Naive thymus-derived CD8-positive, alpha-beta T cell (primary cell): ENCODE measurements at regions not wholly inside any gene's neighbourhood (a gene's known extent, or its start where the extent isn't known, plus 50 kb on each side); places are given as distances from the start of the nearest gene placed in this dataset.

Source experiments
- ATAC-seq, 2 donors: fragments of 150-1000 bp; cut with Tn5 transposase in 1 of 2; sonication (Bioruptor Pico), chemical (Tn5 transposase) in 1 of 2; 1 replicate in 1 of 2; 2 replicates in 1 of 2; pipeline ENCODE4 v1.10.0; 2021; ENCODE audit warnings: mild to moderate bottlenecking in 2 of 2, moderate library complexity in 2 of 2
- POLR2A ChIA-PET: fragments of 350-600 bp; sonication (Branson Sonifier 250); formaldehyde crosslinking; loops from one replicate; lab custom pipeline; 2021; ENCODE audit warnings: antibody characterized with exemption; lab: Charles Lee
- DNase-seq, 10 donors: peaks; one replicate each; pipeline versions ENCODE4 v3.0.0 to v3.0.0-alpha.2; 2020 to 2022
- H3K27ac Mint-ChIP-seq, 10 donors: one replicate each; pipeline ENCODE4 v1.8.0; 2020 to 2022; ENCODE audit warnings: mild to moderate bottlenecking in 10 of 10, mixed read lengths in 10 of 10, moderate library complexity in 4 of 10, inconsistent platforms in 1 of 10
- H3K27me3 Mint-ChIP-seq, 5 donors: one replicate each; pipeline ENCODE4 v1.8.0; 2021 to 2022; ENCODE audit warnings: mixed read lengths in 5 of 5
- H3K36me3 Mint-ChIP-seq, 3 donors: one replicate each; pipeline ENCODE4 v1.8.0; 2020 to 2022; ENCODE audit warnings: mixed read lengths in 3 of 3, mild to moderate bottlenecking in 2 of 3, inconsistent platforms in 1 of 3
- H3K4me1 Mint-ChIP-seq, 4 donors: one replicate each; pipeline ENCODE4 v1.8.0; 2021 to 2022; ENCODE audit warnings: mixed read lengths in 4 of 4
- H3K4me3 Mint-ChIP-seq, 10 donors: one replicate each; pipeline ENCODE4 v1.8.0; 2020 to 2022; ENCODE audit warnings: mild to moderate bottlenecking in 10 of 10, mixed read lengths in 10 of 10, moderate library complexity in 6 of 10, inconsistent platforms in 1 of 10
- H3K9me3 Mint-ChIP-seq, 9 donors: one replicate each; pipeline ENCODE4 v1.8.0; 2020 to 2022; ENCODE audit warnings: mixed read lengths in 9 of 9, mild to moderate bottlenecking in 3 of 9, inconsistent platforms in 1 of 9, moderate library complexity in 1 of 9

- Mint-ChIP-seq H3K36me3 (peaks cover 0 to 13% (median 8%) of the 10 kb centered on the region in 3 donors), H3K4me3 (peak overlapping the region in 7 of 10 donors; percentile 11 to 64 (median 15)), H3K4me1 (peaks cover 7 to 18% (median 16%) of the 10 kb centered on the region in 4 donors), H3K27me3 (peaks cover 65 to 99% (median 90%) of the 10 kb centered on the region in 5 donors), H3K27ac (peak overlapping the region in 1 of 10 donors; percentile 74), H3K9me3 (peaks cover 0 to 20% (median 0%) of the 10 kb centered on the region in 9 donors)
- POLR2A ChIA-PET = no interaction called here
- ATAC-seq (no peak), DNase-seq (no peak)
Observed at GRCh38 chr6:28693751-28694443, 168.2 kb downstream of the GPX5 start.

- Mint-ChIP-seq H3K36me3 (peaks cover 0 to 13% (median 8%) of the 10 kb centered on the region in 3 donors), H3K9me3 (peaks cover 0 to 20% (median 0%) of the 10 kb centered on the region in 9 donors), H3K4me1 (peaks cover 7 to 18% (median 16%) of the 10 kb centered on the region in 4 donors), H3K27me3 (peaks cover 68 to 100% (median 86%) of the 10 kb centered on the region in 5 donors), H3K27ac (peak overlapping the region in 1 of 10 donors; percentile 15), H3K4me3 (peak overlapping the region in 2 of 10 donors; percentile 42 to 64)
- ATAC-seq (no peak), DNase-seq (no peak)
- POLR2A ChIA-PET = interaction anchor here (0.7 kb wide), 1 partner anchor 325 kb away, joined by 4 read pairs; no protein-coding TSS in a partner anchor
Observed at GRCh38 chr6:28695715-28696114, 170.0 kb downstream of the GPX5 start.

DNA sequence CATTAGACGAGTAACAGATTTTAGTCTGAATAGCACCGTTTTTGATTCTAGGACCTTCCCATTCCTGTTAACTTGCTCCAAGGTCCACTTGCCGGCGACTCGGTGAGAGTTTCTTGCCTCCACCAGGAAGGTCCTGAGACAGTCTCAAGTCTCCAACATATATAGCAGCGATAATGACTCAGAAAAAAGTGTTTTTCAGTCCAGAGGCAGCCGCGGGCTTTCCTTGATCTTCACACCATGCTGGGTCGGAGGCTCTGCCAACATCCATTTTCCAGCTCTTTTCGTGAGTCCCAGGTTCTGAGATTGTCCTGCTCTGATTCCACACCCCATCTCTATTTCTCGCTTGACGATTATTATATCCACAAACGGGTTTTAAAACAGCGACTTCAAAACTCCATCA is 170.5 kb downstream of the GPX5 start:
- no peak for ATAC-seq
- Mint-ChIP-seq H3K9me3 (peaks cover 0 to 20% (median 0%) of the 10 kb centered on the region in 9 donors), H3K4me3 (peak overlapping the region in 4 of 10 donors; percentile 27 to 64 (median 50)), H3K36me3 (peaks cover 0 to 13% (median 8%) of the 10 kb centered on the region in 3 donors), H3K4me1 (peaks cover 7 to 18% (median 16%) of the 10 kb centered on the region in 4 donors), H3K27me3 (peaks cover 68 to 100% (median 83%) of the 10 kb centered on the region in 5 donors), H3K27ac (peak overlapping the region in 1 of 10 donors; percentile 15)
- no peak for DNase-seq
- POLR2A ChIA-PET = no interaction called here

- POLR2A ChIA-PET = no interaction called here
- no peak for ATAC-seq
- Mint-ChIP-seq H3K27ac (no peak overlapping the region), H3K9me3 (peaks cover 0 to 20% (median 0%) of the 10 kb centered on the region in 9 donors), H3K27me3 (peaks cover 65 to 100% (median 80%) of the 10 kb centered on the region in 5 donors), H3K4me1 (peaks cover 7 to 18% (median 16%) of the 10 kb centered on the region in 4 donors), H3K36me3 (peaks cover 0 to 13% (median 8%) of the 10 kb centered on the region in 3 donors), H3K4me3 (no peak overlapping the region)
- no peak for DNase-seq
Observed at GRCh38 chr6:28696682-28697081, 171.0 kb downstream of the GPX5 start.

DNA sequence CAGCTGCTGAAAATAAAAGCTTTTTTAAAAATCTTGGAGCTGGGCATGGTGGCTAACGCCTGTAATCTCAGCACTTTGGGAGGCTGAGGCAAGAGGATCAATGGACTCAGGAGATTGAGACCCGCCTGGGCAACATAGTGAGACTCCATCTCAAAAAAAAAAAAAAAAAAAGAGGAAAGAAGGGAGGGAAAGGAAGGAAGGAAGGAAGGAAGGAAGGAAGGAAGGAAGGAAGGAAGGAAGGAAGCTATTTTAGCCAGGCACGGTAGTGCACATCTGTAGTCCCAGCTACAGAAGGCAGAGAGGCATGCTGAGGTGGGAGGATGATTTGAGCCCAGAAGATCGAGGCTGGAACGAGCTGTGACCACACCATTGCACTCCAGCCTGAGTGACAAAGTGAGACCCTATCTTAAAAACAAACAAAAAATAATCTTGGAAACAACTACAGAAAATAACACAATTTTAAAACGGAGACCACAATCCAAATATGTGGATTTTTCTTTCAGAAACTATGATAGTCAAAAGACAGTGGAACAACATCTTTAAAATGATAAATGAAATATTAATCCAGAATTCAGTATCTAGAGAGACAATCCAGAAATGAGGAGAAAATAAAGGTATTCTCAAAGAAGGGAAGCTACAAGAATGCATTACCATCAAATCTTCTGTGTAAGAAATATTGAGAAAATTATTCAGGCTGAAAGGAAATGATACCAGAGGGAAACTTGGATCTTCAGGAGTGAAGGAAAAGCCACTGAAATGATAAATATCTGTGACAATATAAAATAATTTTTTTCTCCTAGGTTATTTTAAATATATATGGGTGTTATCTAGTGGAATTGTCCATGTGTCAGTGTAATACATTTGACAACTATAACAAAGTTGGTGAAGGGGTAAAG is 182.0 kb downstream of the GPX5 start:
- peaks cover 4 to 14% (median 6%) of the 10 kb centered on the region in 4 donors for H3K4me1 Mint-ChIP-seq
- DNase-seq (no peak), ATAC-seq (no peak)
- H3K4me3 Mint-ChIP-seq = no peak overlapping the region
- H3K9me3 Mint-ChIP-seq = peaks cover 10 to 63% (median 38%) of the 10 kb centered on the region in 9 donors
- peaks cover 16 to 61% (median 25%) of the 10 kb centered on the region in 3 donors for H3K36me3 Mint-ChIP-seq
- H3K27ac Mint-ChIP-seq = no peak overlapping the region
- peaks cover 67 to 95% (median 80%) of the 10 kb centered on the region in 5 donors for H3K27me3 Mint-ChIP-seq
- POLR2A ChIA-PET = no interaction called here

- POLR2A ChIA-PET = no interaction called here
- Mint-ChIP-seq H3K36me3 (peaks cover 16 to 53% (median 28%) of the 10 kb centered on the region in 3 donors), H3K27ac (peak overlapping the region in 2 of 10 donors; percentile 31 to 58), H3K27me3 (peaks cover 51 to 88% (median 67%) of the 10 kb centered on the region in 5 donors), H3K4me3 (peak overlapping the region in 9 of 10 donors; percentile 9 to 72 (median 47)), H3K9me3 (peaks cover 10 to 58% (median 38%) of the 10 kb centered on the region in 9 donors), H3K4me1 (peaks cover 4 to 14% (median 6%) of the 10 kb centered on the region in 4 donors)
- no peak for DNase-seq
- ATAC-seq = no peak
Observed at GRCh38 chr6:28709478-28710349, 184.0 kb downstream of the GPX5 start.

DNA sequence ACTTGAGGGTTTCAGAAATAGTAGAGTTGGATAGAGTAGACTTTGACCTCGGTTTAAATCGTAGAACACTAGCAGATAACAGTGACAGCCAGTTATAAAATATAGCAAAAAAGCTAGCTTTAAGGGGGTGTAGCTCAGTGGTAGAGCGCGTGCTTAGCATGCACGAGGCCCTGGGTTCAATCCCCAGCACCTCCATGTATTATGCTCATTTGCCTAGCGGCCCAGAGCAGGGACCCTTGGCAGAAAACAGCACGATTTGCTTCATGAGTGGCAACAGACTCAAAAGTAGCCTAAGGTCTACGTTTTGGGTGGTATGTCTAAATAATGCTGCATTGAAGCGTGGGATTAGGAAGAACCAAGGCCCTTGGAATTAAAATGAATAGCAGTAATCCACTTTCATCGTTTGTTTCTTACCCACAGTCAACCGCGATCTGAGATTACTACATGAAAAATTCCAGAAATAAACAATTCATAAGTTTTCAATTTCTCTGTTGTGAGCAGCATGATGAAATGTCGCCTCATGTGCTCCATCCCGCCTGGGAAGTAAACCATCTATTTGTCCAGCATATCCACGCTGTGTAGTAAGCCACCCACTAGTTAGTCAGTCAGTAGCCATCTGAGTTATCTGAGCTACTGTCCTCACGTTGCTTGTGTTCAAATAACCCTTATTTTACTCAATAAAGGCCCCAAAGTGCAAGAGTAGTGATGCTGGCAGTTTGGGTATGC is 184.9 kb downstream of the GPX5 start:
- POLR2A ChIA-PET = no interaction called here
- Mint-ChIP-seq H3K27me3 (peaks cover 48 to 88% (median 62%) of the 10 kb centered on the region in 5 donors), H3K27ac (no peak overlapping the region), H3K4me1 (peaks cover 4 to 14% (median 6%) of the 10 kb centered on the region in 4 donors), H3K9me3 (peaks cover 10 to 57% (median 38%) of the 10 kb centered on the region in 9 donors), H3K4me3 (no peak overlapping the region), H3K36me3 (peaks cover 16 to 50% (median 27%) of the 10 kb centered on the region in 3 donors)
- DNase-seq = no peak
- no peak for ATAC-seq

DNA sequence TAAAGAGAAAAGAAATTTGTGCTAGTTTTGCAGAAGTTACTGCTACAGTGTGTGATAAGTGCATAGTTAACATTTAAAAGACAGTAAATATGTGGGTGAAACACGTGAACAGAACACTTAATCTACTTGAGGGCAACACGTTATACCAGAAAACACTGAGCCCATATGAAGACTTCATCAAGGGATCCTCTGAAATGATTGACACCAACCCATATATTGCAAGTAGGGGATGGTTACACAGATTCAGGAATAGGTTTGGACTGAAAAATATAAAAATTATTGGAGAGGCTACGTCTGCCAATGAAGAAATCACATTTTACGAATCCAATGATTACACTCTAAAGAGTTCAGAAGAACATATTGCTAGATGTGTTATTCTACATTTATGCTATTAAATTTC is 185.6 kb downstream of the GPX5 start:
- Mint-ChIP-seq H3K27me3 (peaks cover 43 to 85% (median 59%) of the 10 kb centered on the region in 5 donors), H3K4me3 (no peak overlapping the region), H3K4me1 (peaks cover 4 to 14% (median 6%) of the 10 kb centered on the region in 4 donors), H3K36me3 (peaks cover 13 to 45% (median 23%) of the 10 kb centered on the region in 3 donors), H3K9me3 (peaks cover 9 to 51% (median 35%) of the 10 kb centered on the region in 9 donors), H3K27ac (no peak overlapping the region)
- ATAC-seq (peak in 1 of 2 donors; percentile 22), DNase-seq (no peak)
- POLR2A ChIA-PET = no interaction called here

DNA sequence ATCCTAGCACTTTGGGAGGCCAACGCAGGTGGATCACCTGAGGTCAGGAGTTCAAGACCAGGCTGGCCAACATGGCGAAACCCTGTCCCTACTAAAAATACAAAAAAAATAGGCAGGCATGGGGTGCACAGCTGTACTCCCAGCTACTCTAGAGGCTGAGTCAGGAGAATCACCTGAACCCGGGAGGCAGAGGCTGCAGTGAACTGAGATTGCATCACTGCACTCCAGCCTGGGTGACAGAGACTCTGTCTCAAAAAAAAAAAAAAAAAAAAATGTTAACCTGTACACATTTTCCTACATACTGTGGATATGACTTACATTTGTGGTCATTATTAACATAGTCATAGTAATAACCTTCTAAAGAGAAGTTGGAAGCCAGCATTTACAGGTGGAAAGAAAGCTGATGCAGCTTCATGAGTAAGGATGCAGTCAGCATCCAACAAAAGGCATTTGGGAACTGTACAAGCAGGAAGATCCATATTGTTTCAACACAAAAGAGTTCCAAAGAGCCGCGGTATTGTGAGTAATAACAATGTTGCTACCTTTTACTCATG is 186.2 kb downstream of the GPX5 start:
- DNase-seq (peak in 2 of 10 donors; percentile 27 to 30), ATAC-seq (peak in 1 of 2 donors; percentile 16)
- peaks cover 4 to 14% (median 6%) of the 10 kb centered on the region in 4 donors for H3K4me1 Mint-ChIP-seq
- peaks cover 8 to 46% (median 31%) of the 10 kb centered on the region in 9 donors for H3K9me3 Mint-ChIP-seq
- H3K4me3 Mint-ChIP-seq = no peak overlapping the region
- peaks cover 44 to 83% (median 58%) of the 10 kb centered on the region in 5 donors for H3K27me3 Mint-ChIP-seq
- H3K27ac Mint-ChIP-seq = no peak overlapping the region
- peaks cover 13 to 40% (median 22%) of the 10 kb centered on the region in 3 donors for H3K36me3 Mint-ChIP-seq
- POLR2A ChIA-PET = no interaction called here

GRCh38 chr6:28712982-28713381 is 187.3 kb downstream of the GPX5 start:
- H3K4me1 Mint-ChIP-seq = peaks cover 4 to 14% (median 6%) of the 10 kb centered on the region in 4 donors
- peaks cover 47 to 83% (median 56%) of the 10 kb centered on the region in 5 donors for H3K27me3 Mint-ChIP-seq
- no peak for ATAC-seq
- no peak overlapping the region for H3K4me3 Mint-ChIP-seq
- peak in 2 of 10 donors; percentile 32 to 40 for DNase-seq
- peaks cover 8 to 29% (median 16%) of the 10 kb centered on the region in 3 donors for H3K36me3 Mint-ChIP-seq
- POLR2A ChIA-PET = no interaction called here
- no peak overlapping the region for H3K27ac Mint-ChIP-seq
- peaks cover 6 to 37% (median 21%) of the 10 kb centered on the region in 9 donors for H3K9me3 Mint-ChIP-seq
